GM18498 (cell line): ENCODE measurements at regions not wholly inside any gene's neighbourhood (a gene's known extent, or its start where the extent isn't known, plus 50 kb on each side); places are given as distances from the start of the nearest gene placed in this dataset.

Source experiments
- ATAC-seq: cut with Tn5 transposase; IDR thresholded peaks from one replicate; pipeline ENCODE4 v1.9.1; 2021; ENCODE audit warnings: mild to moderate bottlenecking, moderate library complexity; ENCODE audit not compliant: unreplicated experiment

GRCh38 chr7:13359656-13360055, 629.8 kb downstream of the ETV1 start:
- no peak for ATAC-seq

GRCh38 chr7:13386741-13387140, 602.7 kb downstream of the ETV1 start:
- ATAC-seq: no peak

- ATAC-seq: no peak
Measured at GRCh38 chr7:13407911-13408310, 581.6 kb downstream of the ETV1 start.

- ATAC-seq: no peak
Measured at GRCh38 chr7:13411151-13411550, 578.3 kb downstream of the ETV1 start.

GRCh38 chr7:13411636-13412035, 577.8 kb downstream of the ETV1 start:
- ATAC-seq: no peak

GRCh38 chr7:13414181-13414580, 575.3 kb downstream of the ETV1 start:
- no peak for ATAC-seq

GRCh38 chr7:13414661-13415107, 574.8 kb downstream of the ETV1 start:
- no peak for ATAC-seq

- ATAC-seq: no peak
Measured at GRCh38 chr7:13416071-13416470, 573.4 kb downstream of the ETV1 start.

GRCh38 chr7:13416544-13416943, 572.9 kb downstream of the ETV1 start:
- ATAC-seq: no peak

GRCh38 chr7:13420726-13421125, 568.7 kb downstream of the ETV1 start:
- no peak for ATAC-seq

- no peak for ATAC-seq
Measured at GRCh38 chr7:13421776-13422175, 567.7 kb downstream of the ETV1 start.

GRCh38 chr7:13433946-13434345, 555.5 kb downstream of the ETV1 start:
- no peak for ATAC-seq

GRCh38 chr7:13442226-13442625, 547.2 kb downstream of the ETV1 start:
- no peak for ATAC-seq

- ATAC-seq: no peak
Measured at GRCh38 chr7:13447637-13448036, 541.8 kb downstream of the ETV1 start.

- ATAC-seq: no peak
Measured at GRCh38 chr7:13448243-13448642, 541.2 kb downstream of the ETV1 start.

- no peak for ATAC-seq
Measured at GRCh38 chr7:13449460-13449859, 540.0 kb downstream of the ETV1 start.

GRCh38 chr7:13454916-13455592, 534.4 kb downstream of the ETV1 start:
- no peak for ATAC-seq

- no peak for ATAC-seq
Measured at GRCh38 chr7:13457790-13458189, 531.7 kb downstream of the ETV1 start.

- no peak for ATAC-seq
Measured at GRCh38 chr7:13466874-13467547, 522.5 kb downstream of the ETV1 start.

- no peak for ATAC-seq
Measured at GRCh38 chr7:13476881-13477444, 512.5 kb downstream of the ETV1 start.

- ATAC-seq: no peak
Measured at GRCh38 chr7:13489386-13489785, 500.1 kb downstream of the ETV1 start.

GRCh38 chr7:13496976-13497375, 492.5 kb downstream of the ETV1 start:
- no peak for ATAC-seq
